HEK293T (cell line): ENCODE measurements at regions not wholly inside any gene's neighbourhood (a gene's known extent, or its start where the extent isn't known, plus 50 kb on each side); places are given as distances from the start of the nearest gene placed in this dataset.
"Not testable (repeated sequence)": the region's sequence is repeated elsewhere in the genome, so short reads cannot be mapped to it uniquely, and the experiment has no call there.

Experiments used
- ARNT ChIP-seq: fragments of 450-650 bp; IDR thresholded peaks from 2 replicates; pipeline ENCODE4 v1.6.1; 2017; ENCODE audit warnings: mild to moderate bottlenecking
- BHLHE40 ChIP-seq: fragments of 450-650 bp; IDR thresholded peaks from 2 replicates; pipeline ENCODE4 v1.6.1; 2016; ENCODE audit warnings: mild to moderate bottlenecking, moderate library complexity, borderline replicate concordance
- FOXA1 ChIP-seq: fragments of 450-650 bp; IDR thresholded peaks from 2 replicates; pipeline ENCODE4 v1.6.1; 2016; ENCODE audit warnings: mild to moderate bottlenecking
- FOXM1 ChIP-seq: fragments of 450-650 bp; IDR thresholded peaks from 2 replicates; pipeline ENCODE4 v1.6.1; 2017; ENCODE audit warnings: mild to moderate bottlenecking, borderline replicate concordance
- SP1 ChIP-seq: fragments of 450-650 bp; IDR thresholded peaks from 2 replicates; pipeline ENCODE4 v1.6.1; 2017

- not testable (repeated sequence) for TF ChIP-seq FOXA1, ARNT, SP1, BHLHE40, FOXM1
Observed at GRCh38 chr6:82551311-82551710, 187.7 kb downstream of the TPBG start.
